Peyer's patch (tissue), 4 donors: ENCODE measurements at regions not wholly inside any gene's neighbourhood (a gene's known extent, or its start where the extent isn't known, plus 50 kb on each side); places are given as distances from the start of the nearest gene placed in this dataset.

Experiments
- POLR2A ChIP-seq, 2 donors: fragments of 450-650 bp; IDR thresholded peaks; one replicate each; pipeline ENCODE4 v1.5.1; 2017; ENCODE audit warnings: antibody characterized with exemption in 2 of 2, mild to moderate bottlenecking in 2 of 2, moderate library complexity in 2 of 2
- TF ChIP-seq, protein P1 (sequence below), 6 experiments: fragments of 450-650 bp in 4 of 6; fragments of 200-600 bp in 2 of 6; sonication (generic) in 1 of 6; IDR thresholded peaks; one replicate each; pipeline ENCODE4 v1.5.1; 2017 to 2019; ENCODE audit warnings: antibody characterized with exemption in 6 of 6, mild to moderate bottlenecking in 3 of 6, moderate library complexity in 1 of 6

GRCh38 chr11:29162491-29162890 is 854.3 kb downstream of the KCNA4 start:
- TF ChIP-seq, protein P1, sequence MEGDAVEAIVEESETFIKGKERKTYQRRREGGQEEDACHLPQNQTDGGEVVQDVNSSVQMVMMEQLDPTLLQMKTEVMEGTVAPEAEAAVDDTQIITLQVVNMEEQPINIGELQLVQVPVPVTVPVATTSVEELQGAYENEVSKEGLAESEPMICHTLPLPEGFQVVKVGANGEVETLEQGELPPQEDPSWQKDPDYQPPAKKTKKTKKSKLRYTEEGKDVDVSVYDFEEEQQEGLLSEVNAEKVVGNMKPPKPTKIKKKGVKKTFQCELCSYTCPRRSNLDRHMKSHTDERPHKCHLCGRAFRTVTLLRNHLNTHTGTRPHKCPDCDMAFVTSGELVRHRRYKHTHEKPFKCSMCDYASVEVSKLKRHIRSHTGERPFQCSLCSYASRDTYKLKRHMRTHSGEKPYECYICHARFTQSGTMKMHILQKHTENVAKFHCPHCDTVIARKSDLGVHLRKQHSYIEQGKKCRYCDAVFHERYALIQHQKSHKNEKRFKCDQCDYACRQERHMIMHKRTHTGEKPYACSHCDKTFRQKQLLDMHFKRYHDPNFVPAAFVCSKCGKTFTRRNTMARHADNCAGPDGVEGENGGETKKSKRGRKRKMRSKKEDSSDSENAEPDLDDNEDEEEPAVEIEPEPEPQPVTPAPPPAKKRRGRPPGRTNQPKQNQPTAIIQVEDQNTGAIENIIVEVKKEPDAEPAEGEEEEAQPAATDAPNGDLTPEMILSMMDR (IDR thresholded peaks at IDR 0.05), result no peak
- TF ChIP-seq POLR2A (IDR thresholded peaks at IDR 0.05), result no peak
